ENCODE measurements at regions not wholly inside any gene's neighbourhood (a gene's known extent, or its start where the extent isn't known, plus 50 kb on each side); places are given as distances from the start of the nearest gene placed in this dataset.

DNA sequence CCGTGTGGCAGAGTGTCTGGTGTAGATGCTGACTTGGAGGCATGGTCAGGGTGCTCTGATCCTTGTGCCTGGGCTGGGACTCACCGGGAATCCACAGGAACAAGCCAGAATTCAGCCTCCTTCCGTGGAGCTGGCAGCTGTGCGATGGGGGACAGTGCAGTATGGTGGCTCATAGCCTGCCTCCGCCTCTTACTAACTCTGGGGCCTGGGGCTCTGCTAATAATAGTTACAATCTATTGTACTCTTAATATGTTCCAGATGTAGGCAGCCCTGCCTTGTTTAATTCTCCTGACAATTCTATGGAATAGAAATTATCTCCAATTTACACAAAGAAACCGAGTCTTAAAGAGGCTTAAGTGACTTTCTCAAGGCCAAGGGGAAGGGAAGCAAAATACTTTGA lies 77.6 kb downstream of the PCDH1 start:
- DNase-seq (ENCODE audit: low read depth in 4 of 4, low spot score in 2 of 4): no peak

DNA sequence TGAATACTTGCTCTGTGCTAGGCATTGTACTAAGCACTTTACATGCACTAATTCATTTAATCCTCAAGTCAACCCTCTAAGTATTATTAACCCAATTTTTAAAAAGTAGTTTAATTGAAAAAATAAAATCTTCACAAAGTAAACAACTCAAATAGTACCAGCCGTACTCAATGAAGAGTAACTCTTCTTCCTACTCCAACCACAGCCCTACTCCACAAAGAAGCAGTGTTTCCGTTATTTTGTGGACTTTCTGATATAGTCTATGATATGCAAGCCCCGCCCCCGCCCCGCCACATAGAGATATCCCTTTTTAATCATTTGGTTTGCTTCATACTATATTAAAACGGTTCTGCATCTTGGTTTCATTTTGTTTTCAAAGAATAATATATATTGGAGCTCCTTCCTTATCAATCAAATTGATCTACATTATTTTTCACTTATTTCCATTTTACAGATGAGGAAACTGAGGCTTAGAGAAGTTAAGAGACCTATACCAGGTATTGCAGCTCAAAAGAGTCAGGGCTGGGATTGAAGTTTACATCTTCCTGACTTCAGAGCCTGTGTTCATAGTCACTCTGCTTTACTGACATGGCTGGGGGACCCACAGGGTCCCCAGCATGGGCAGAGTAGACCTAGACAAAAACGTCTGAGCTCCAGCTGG lies 78.6 kb downstream of the PCDH1 start:
- no peak for DNase-seq (ENCODE audit: low read depth in 4 of 4, low spot score in 2 of 4)

DNA sequence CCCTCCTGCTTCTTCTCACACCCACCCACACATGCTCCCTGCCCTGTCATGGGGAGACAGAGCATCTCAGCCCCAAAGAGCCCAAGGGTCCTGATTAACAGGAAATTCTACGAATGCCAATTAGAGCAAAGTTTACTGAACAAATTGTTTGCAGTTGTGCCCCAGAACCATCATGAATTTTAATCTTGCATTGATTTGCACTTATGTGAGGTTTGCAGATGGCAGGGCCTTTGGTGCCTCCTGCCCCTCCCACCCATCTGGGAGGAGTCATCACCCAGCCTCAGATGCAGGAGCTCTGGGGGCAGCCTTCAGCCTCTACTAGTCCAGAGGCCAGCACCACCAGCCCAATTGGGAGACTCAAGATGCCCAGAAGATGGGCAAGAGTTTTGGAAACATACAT lies 80.8 kb downstream of the PCDH1 start:
- no peak for DNase-seq (ENCODE audit: low read depth in 4 of 4, low spot score in 2 of 4)

DNA sequence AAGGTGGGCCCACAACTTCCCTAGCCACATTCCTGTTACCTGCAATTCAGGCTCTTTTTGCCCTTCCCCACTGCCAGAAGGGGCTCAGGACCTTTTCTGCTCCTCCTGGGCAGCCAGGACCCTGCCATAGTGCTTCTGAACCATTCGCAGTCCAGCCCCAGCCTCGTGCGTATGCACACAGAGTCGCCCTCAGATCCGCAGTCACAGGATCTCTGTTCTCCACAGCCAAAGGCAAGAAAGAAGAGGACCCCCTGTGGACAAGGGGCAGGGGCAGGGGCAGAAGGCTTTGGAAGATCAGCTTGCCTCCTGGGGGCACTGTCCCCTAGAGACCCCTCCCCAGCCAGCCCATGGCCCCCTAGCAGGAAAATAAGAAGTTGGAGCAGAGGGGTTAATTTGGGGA lies 82.8 kb downstream of the PCDH1 start:
- no peak for DNase-seq (ENCODE audit: low read depth in 4 of 4, low spot score in 2 of 4)

DNA sequence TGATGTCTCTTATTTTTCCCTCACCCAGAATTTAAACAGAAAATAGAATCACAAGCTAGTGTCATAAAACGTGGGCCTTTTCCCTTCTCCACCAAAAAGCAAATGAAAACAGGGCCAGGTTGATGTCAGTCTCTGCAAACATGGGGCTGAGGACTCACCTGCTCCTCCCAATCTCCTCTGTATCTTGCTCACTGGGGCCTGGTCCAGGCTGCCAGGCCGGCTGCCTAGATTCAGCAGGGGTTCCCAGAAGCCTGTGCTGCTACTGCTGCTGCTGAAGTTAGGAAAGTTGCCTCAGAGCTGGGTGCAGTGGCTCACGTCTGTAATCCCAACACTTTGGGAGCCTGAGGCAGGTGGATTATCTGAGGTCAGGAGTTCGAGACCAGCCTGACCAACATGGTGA lies 84.3 kb downstream of the PCDH1 start:
- DNase-seq (ENCODE audit: low read depth in 4 of 4, low spot score in 2 of 4): no peak

DNA sequence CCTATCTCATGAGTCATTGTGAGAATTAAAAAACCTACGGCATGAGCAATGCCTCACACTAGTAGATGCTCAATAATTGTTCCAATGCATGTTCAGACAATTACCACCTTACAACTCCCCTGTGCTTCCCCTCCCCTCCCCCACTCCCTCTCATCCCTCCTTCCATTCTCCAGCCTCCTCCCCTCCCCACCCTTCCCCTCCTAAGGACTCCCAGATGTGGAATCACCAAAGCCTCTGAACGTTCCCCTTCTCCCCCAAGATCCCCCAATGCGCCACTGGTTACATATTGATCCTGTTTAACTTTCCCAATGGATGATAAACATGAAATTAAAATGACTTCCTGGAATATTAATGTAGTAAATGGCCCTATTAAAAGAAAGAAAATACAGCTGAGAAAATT lies 84.8 kb downstream of the PCDH1 start:
- no peak for DNase-seq (ENCODE audit: low read depth in 4 of 4, low spot score in 2 of 4)

DNA sequence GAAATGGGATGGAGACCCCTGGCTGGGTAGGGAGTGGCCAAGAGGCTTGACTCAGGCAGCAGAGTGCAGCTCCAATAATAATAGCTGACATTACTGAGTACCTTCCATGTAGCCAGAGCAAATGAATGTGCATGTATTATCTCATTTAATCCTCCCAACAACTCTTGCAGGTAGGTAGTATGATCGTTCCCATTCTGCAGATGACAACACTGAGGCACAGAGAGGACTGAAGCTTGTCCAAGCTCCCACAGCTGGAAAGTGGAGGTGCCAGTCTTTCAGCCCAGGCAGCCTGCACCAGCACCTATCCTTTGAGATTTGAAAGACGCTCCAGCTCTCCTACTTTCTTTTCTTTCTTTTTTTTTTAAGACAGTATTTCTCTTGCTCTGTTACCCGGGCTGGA lies 87.6 kb downstream of the PCDH1 start:
- DNase-seq (ENCODE audit: low read depth in 4 of 4, low spot score in 2 of 4): no peak

DNA sequence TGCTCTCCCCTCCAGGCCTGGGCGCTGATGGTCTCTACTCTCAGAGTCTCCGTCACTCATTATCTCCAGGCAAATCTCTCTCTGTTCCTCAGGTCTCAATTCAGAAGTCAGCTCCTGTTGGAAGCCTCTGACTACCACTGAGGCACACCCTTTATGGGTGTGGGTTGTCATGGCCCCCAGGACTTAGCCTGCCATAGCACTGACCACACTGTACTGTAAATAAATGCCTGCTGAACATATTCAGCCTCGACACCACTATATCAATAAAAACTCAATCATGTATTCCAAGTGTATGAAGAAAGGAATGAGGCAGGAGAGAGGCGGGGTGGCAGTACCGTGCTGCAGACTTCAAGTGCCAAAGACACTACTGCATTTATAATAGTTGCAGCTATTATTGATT lies 88.9 kb downstream of the PCDH1 start:
- no peak for DNase-seq (ENCODE audit: low read depth in 4 of 4, low spot score in 2 of 4)

DNA sequence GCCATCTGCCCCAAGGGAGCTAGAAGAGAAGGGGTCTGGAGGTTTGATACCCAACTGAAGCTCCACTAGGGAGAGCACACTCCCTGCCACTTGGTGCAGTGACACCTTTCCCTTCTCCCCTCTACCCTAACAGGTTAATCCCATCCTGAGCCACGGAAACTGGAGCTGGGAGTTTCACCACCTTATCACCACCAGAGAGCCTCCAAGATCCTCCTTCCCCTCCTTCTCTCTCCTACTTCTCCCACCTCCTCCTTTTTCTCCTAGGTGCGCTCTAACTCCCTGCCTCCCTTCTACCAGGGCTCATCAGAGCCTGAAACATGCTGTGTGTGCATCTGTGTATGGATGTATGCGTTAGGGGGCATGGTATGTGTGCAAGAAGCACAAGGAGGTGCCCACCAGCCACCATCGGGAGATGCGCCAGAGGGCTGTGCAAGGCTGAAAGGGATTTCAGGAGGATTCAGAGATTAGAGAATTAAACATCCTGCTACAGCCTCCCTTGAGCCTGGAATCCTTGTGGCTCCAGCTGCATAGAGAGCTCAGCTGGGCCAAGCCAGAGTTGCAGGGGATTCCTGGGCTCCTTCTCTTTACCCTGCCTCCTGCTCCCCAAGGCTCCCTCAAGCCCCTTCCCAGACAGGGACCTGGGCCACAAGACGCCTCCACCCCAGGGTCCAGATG lies 89.8 kb downstream of the PCDH1 start:
- no peak for DNase-seq (ENCODE audit: low read depth in 4 of 4, low spot score in 2 of 4)

DNA sequence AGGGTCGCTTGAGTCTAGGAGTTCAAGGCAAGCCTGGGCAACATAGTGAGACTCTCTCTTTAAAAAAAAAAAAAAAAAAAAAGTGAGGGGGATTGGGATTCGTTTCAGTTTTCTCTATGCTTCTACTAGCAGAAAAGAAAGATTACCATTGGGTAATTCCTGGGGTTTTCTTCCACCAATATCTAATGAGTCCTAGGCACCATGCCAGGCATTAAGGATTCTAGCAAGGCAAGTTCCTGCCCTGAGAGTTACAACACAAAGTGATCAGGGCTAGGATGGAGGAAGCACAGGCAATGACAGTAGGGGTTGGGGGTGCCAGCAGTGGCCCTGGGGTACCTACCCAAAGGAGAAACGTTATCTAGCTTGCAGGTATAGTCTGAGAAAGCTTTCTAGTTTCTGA lies 90.8 kb downstream of the PCDH1 start:
- no peak for DNase-seq (ENCODE audit: low read depth in 4 of 4, low spot score in 2 of 4)

DNA sequence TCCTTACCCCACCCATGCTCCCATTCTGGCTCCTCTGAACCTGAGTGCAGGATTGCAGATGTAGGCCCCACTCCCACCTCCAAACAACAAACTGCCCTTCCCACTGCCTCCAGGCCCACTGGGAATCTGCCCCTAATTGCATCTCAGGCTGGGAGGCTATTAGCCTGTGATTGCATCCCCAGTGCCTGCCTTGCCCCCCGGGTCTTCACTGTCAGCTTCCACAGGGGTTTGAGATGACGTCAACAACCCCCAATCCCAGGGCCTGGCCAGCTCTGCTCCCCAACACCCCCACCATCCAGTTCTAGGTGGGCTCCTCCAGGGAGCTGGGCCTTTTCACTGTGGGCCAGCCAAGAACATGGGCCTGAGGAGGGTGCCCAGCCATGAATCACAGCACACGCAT lies 91.5 kb downstream of the PCDH1 start:
- no peak for DNase-seq (ENCODE audit: low read depth in 4 of 4, low spot score in 2 of 4)

DNA sequence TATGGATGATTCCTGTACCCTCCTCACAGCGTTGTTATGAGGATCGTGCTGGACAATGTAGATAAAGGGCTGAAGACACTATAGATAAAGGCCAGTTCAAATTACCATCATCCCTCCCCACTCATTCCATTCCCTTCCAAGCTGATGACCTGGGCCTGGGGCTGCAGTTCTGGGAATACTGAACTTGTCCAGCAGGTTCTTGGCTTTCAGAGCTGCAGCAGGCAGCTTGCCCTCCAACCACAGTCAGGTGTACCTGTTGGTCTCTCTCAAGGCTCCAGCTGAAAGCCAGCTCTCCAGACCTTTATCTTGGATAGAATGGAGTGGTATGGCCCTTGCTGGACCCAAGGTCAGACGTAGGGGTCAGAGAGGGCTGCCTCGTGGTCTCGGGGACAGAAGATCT lies 92.5 kb downstream of the PCDH1 start:
- no peak for DNase-seq (ENCODE audit: low read depth in 4 of 4, low spot score in 2 of 4)

DNA sequence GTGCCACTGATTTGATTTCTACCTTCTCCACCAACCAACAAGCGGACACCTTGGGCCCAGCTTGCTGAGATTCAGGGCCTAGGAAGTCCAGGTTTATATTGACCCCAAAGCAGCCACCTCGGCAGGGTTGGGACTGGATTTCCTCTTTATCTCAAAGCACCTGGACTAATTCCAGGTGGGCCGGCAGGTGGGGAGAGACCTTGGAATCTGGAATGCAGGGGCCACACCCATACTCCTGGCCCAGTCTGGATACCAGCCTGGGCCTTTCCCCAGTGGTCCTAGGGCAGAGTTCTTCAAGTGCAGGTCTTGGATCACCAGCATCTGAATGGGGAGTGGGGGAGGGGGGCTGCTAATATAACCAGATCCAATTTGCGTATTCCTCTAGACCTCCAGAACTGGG lies 93.1 kb downstream of the PCDH1 start:
- DNase-seq (ENCODE audit: low read depth in 4 of 4, low spot score in 2 of 4): no peak

DNA sequence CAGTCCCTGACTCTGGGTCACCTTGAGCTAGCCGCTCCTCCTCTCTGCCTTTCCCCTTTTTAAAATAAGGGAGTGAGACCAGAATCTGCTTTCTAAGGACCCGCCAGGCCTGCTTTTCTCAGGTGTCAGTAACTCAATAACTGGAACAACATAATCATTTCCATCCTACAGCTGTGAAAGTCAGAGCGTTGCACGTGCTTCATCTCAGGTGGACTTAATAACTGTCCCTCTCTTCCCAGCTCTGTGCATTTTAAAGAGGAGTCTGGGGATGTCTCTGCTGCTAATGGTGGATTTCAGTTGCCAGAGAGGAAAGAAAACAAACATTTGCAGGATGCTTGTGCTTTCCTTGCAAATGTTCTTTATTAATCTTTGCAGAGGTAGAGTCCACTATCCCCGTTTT lies 93.7 kb downstream of the PCDH1 start:
- no peak for DNase-seq (ENCODE audit: low read depth in 4 of 4, low spot score in 2 of 4)

DNA sequence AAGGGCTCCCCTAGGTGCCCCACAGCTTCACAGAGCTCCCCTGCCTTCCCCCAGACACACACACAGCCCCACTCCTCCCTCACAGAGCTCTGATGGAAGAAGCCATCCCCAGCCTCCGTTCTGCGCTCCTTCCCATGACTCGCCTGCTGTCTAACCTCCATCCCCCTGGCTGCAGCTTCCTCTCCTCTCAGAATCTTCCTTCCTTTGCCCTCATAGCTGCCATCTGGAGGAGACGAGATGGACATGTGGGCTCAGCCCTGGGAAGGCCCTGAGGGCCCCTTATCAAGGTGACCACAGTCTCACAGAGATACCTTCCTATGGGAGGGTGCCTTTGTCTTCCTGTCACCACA lies 94.3 kb downstream of the PCDH1 start:
- no peak for DNase-seq (ENCODE audit: low read depth in 4 of 4, low spot score in 2 of 4)

DNA sequence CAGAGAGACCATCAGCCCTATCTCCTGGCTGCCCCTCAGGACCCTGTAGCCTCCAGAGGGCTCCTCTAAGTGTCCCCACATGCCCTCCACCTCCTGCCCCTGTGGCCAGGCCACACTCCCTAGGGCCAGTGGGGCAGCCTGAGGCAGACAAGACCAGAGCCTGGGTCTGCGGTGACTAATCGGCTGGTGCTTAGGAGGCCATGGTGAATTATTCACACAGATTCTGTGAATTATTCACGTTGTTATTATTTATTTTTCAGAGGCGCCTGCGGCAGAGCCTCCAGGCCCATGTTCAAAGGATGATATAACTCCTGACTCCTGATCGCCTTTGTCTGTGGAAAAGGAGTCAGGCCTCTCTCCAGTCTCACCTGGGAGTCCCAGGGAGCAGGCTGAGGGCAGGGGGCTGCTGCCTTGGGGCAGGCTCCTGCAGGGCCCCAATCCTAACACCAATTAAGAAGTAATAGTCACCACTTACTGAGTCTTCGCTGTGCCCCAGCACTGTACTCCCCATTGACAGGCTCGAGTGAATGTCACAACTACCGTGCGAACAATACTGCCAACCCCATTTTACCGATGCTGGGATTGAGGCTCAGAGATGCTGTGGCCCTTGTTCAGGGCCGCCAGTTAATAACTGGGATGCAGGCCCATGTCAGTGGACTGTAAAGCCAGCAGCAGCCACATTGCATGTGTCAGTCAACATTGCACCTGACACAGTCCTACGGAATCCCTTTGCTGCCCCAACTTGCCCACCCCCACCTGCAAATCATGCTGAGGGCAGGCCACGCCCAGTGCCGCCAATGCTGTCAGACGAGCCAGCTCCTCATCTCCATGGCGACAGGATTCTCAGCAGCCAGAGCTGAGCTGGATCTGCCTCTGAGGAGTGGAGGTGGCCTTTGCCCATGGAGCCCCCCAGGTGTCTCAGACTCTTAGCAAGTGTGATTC lies 94.9 kb downstream of the PCDH1 start:
- DNase-seq (ENCODE audit: low read depth in 4 of 4, low spot score in 2 of 4): no peak

DNA sequence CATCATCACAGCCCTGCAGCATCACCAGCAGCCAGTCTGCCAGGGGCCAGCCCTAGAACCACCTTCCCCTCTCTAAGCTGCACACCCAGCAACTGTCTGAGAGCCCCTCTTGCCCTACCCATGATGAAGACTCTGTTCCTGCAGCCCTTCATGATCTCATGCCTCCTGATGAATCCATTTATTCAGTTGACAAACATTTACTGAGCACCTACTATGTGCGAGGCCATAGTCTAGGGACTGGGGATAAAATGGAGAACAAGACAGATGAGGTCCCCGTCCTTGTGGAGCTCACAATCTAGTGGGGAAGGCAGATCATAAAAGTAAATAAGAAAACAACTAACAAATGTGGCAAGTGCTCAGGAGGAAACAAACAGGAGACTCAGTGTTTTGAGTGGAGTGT lies 96.3 kb downstream of the PCDH1 start:
- DNase-seq (ENCODE audit: low read depth in 4 of 4, low spot score in 2 of 4): no peak

DNA sequence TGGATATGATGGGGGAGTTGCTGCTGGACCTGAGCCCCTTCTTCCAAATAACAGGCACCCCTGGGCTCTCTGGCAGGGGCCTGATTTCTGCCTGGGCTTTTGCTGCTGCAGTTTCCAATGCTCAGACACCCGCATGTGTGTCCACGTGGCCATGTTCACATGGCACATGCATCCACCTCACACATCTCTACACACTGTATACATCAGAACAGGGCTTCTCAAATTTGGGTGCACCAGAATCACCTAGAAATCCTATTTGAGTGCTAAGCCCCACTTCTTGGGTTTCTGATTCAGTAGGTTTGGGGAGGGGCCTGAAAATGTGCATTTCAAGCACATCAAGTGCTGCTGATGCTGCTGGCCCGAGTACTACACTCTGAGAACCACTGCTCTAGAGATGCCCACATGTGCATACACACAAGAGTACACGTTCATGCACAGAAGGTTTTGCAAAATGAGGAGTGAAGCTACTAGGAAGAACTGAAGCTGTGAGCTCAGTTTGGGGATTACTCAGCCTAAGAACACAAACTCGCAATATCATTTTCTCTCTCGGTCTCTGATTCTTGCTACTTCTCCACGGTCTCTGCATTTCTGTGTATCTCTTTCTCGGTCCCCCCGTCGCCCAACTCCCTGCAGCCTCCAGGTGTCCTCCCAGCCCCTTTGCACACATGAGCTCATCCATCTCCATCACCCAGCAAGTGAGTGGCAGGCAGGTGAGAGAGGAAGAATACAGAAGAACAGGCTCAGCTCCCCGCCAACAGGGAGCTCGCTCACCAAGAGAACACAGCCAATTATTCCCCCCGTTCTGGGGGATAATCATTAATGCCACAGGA lies 97.0 kb downstream of the PCDH1 start:
- DNase-seq (ENCODE audit: low read depth in 4 of 4, low spot score in 2 of 4): no peak

DNA sequence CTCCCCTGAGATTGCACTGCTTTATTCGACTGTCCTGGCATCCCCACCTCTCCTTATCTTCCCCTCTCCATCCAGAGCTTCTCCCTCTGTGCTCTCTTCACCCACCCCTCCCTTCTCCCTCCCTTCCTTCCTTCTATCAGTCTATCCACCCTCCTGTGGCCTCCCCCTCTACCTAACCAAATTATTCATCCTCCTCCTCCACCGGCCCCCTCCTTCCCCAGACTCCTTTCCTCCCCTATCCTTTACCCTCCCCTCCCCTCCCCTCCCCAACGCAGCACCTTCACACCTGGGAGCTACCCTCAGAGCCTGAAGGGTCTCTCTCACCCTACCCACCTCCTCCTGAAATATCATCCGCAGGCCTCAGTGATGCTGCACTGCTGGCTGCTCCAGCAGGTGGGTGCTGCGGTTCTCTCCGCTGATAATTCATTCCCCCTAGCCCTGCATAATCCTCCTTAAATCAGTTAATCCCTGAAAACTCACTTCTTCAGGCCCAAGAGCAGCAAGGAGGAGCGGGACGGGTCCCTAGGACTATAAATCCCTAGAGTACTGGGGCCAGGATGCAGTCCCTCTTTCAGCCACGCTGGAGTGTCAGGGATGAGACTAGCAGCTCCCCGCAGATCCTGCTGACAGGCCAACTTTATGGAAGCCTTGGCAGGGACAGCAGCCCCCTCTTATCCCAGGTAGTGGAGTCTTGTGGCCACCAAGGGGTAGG lies 97.8 kb downstream of the PCDH1 start:
- no peak for DNase-seq (ENCODE audit: low read depth in 4 of 4, low spot score in 2 of 4)

DNA sequence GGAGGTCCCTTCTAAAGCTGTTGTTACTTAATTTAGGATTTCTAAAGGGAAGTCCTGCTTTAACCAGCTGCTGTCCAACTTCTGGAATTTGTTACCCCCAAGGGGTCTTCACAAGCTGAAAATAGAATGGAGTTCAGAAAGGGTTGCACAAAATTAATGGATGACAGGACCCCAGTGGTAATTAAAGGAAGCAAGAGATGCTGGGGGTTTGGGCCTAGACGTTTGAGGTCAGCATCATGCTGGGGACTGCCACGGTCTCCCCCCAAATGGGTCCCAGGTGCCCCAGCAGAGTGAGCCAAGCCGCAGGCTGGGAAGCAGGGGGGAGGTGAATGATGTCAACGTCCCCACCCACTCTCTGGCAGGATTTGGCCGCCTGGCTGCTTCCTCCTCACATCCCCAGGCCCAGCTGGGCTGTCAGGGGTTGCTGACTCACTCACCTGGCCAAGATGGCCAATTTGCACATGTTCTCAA lies 97.5 kb upstream of the ARAP3 start:
- DNase-seq (ENCODE audit: low read depth in 4 of 4, low spot score in 2 of 4): peak in 1 of 4 donors; percentile 55
